Effector memory CD4-positive, alpha-beta T cell (primary cell): ENCODE measurements at regions not wholly inside any gene's neighbourhood (a gene's known extent, or its start where the extent isn't known, plus 50 kb on each side); places are given as distances from the start of the nearest gene placed in this dataset.
A peak's percentile ranks its signal among the peaks of the same experiment; 100 is the strongest.

ENCODE experiments used
- DNase-seq, 3 donors: peaks; one replicate each; pipeline ENCODE4 v3.0.0-alpha.2; 2020
- H3K27ac ChIP-seq: 2 replicates; pipeline ENCODE4 v1.7.0; 2013; ENCODE audit warnings: mild to moderate bottlenecking, low read length, moderate library complexity; ENCODE audit not compliant: insufficient read depth, poor library complexity, severe bottlenecking
- H3K27me3 ChIP-seq: replicated peaks from 2 replicates; pipeline ENCODE4 v1.7.0; 2013; ENCODE audit warnings: mild to moderate bottlenecking, low read length; ENCODE audit not compliant: insufficient read depth, control insufficient read depth, poor library complexity, severe bottlenecking
- H3K36me3 ChIP-seq: 2 replicates; pipeline ENCODE4 v1.7.0; 2013; ENCODE audit warnings: mild to moderate bottlenecking, low read length, moderate library complexity; ENCODE audit not compliant: control insufficient read depth, insufficient read depth
- H3K4me1 ChIP-seq: 2 replicates; pipeline ENCODE4 v1.7.0; 2013; ENCODE audit warnings: low read length, mild to moderate bottlenecking; ENCODE audit not compliant: control insufficient read depth, insufficient read depth, poor library complexity, severe bottlenecking
- H3K4me3 ChIP-seq: 2 replicates; pipeline ENCODE4 v1.7.0; 2013; ENCODE audit warnings: low read length, low read depth, mild to moderate bottlenecking; ENCODE audit not compliant: insufficient read depth, poor library complexity, severe bottlenecking
- H3K9me3 ChIP-seq: 2 replicates; pipeline ENCODE4 v1.7.0; 2013; ENCODE audit warnings: mild to moderate bottlenecking, low read length, moderate library complexity; ENCODE audit not compliant: control insufficient read depth

GRCh38 chr4:183830438-183830985, 74.6 kb upstream of the STOX2 start:
- Histone ChIP-seq H3K4me1 (no peaks in the 10 kb centered on the region), H3K27me3 (no peaks in the 10 kb centered on the region), H3K9me3 (no peaks in the 10 kb centered on the region), H3K36me3 (no peaks in the 10 kb centered on the region), H3K4me3 (no peak overlapping the region), H3K27ac (no peak overlapping the region)
- no peak for DNase-seq

- no peaks in the 10 kb centered on the region for H3K27me3 ChIP-seq
- H3K27ac ChIP-seq: no peak overlapping the region
- H3K36me3 ChIP-seq: no peaks in the 10 kb centered on the region
- H3K9me3 ChIP-seq: no peaks in the 10 kb centered on the region
- H3K4me3 ChIP-seq: no peak overlapping the region
- no peaks in the 10 kb centered on the region for H3K4me1 ChIP-seq
- DNase-seq: no peak
These were observed 74.1 kb upstream of the STOX2 start for GRCh38 chr4:183831026-183831446.

DNA sequence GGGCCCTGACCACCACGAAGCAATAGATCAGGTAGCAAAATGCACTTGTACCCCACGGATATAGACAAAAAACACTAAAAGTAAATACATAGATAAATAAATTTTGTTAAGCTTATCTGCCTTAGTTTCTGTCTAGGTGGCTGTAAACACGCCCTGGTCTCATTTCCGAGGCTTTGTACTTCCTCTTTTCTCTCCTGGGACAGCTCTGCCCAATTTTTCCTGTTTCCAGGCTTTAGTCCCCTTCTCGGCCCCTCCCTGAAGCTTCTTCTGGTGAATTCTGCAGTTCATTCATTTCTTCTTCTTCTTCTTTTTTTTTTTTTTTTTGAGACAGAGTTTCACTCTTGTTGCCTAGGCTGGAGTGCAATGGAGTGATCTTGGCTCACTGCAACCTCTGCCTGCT, 73.4 kb upstream of the STOX2 start:
- no peak for DNase-seq
- H3K4me3 ChIP-seq: no peak overlapping the region
- H3K27me3 ChIP-seq: no peaks in the 10 kb centered on the region
- H3K9me3 ChIP-seq: no peaks in the 10 kb centered on the region
- H3K27ac ChIP-seq: no peak overlapping the region
- H3K36me3 ChIP-seq: no peaks in the 10 kb centered on the region
- no peaks in the 10 kb centered on the region for H3K4me1 ChIP-seq

- no peaks in the 10 kb centered on the region for H3K4me1 ChIP-seq
- no peak for DNase-seq
- H3K27me3 ChIP-seq: no peaks in the 10 kb centered on the region
- H3K36me3 ChIP-seq: no peaks in the 10 kb centered on the region
- H3K4me3 ChIP-seq: no peak overlapping the region
- H3K9me3 ChIP-seq: no peaks in the 10 kb centered on the region
- H3K27ac ChIP-seq: no peak overlapping the region
These were observed 72.2 kb upstream of the STOX2 start for GRCh38 chr4:183832776-183833450.

DNA sequence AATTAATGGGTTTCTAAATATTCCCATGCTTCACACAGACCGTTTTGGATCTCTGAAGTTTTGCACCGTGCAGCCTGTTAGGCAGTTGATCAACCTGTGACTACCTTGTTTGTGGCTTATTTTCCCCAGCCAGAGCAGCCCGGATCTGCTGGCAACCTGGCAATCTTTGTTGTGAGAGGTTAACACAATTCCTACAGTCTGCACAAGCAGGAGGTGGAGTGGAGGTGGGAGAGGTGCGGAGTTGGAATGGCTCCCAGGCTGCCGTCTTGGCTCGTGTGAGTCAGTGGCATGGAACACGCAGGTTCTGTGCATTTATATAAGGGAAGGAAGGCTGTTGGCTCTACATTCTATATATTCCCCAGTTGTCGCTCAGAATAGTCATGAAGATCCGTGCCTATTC, 70.9 kb upstream of the STOX2 start:
- DNase-seq: no peak
- no peaks in the 10 kb centered on the region for H3K36me3 ChIP-seq
- H3K27ac ChIP-seq: no peak overlapping the region

GRCh38 chr4:183837222-183837621, 67.9 kb upstream of the STOX2 start:
- no peak for DNase-seq

More for the DNA sequence above, 70.9 kb upstream of the STOX2 start:
- H3K4me1 ChIP-seq: no peaks in the 10 kb centered on the region
- peaks cover 4% of the 10 kb centered on the region for H3K27me3 ChIP-seq
- H3K9me3 ChIP-seq: no peaks in the 10 kb centered on the region
- no peak overlapping the region for H3K4me3 ChIP-seq

GRCh38 chr4:183838987-183839712, 66.0 kb upstream of the STOX2 start:
- Histone ChIP-seq H3K36me3 (no peaks in the 10 kb centered on the region), H3K9me3 (no peaks in the 10 kb centered on the region), H3K4me3 (no peak overlapping the region), H3K27ac (no peak overlapping the region), H3K27me3 (peaks cover 8% of the 10 kb centered on the region), H3K4me1 (no peaks in the 10 kb centered on the region)
- DNase-seq: no peak

More at GRCh38 chr4:183837222-183837621, 67.9 kb upstream of the STOX2 start:
- Histone ChIP-seq H3K9me3 (no peaks in the 10 kb centered on the region), H3K4me3 (no peak overlapping the region), H3K27me3 (peaks cover 4% of the 10 kb centered on the region), H3K27ac (no peak overlapping the region), H3K36me3 (no peaks in the 10 kb centered on the region), H3K4me1 (no peaks in the 10 kb centered on the region)

- peak; percentile 2 to 36 (median 5) for DNase-seq
- no peaks in the 10 kb centered on the region for H3K4me1 ChIP-seq
- H3K27ac ChIP-seq: no peak overlapping the region
- no peaks in the 10 kb centered on the region for H3K9me3 ChIP-seq
- H3K4me3 ChIP-seq: no peak overlapping the region
- no peaks in the 10 kb centered on the region for H3K36me3 ChIP-seq
- peaks cover 8% of the 10 kb centered on the region for H3K27me3 ChIP-seq
These were observed 64.8 kb upstream of the STOX2 start for GRCh38 chr4:183840311-183840710.

DNA sequence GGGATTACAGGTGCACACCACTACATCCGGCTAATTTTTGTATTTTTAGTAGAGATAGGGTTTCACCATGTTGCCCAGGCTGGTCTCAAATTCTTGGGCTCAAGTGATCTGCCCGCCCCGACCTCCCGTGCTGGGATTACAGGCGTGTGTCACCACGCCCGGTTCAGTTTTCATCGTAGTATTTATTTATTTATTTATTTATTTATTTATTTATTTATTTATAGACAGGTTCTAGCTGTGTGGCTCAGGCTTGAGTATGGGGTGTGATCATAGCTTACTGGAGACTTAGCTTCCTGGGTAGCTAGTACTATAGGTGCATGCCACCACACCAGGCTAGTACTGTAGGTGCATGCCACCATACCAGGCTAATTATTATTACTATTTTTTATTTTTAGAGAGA, 64.1 kb upstream of the STOX2 start:
- Histone ChIP-seq H3K27me3 (peaks cover 8% of the 10 kb centered on the region), H3K9me3 (no peaks in the 10 kb centered on the region), H3K4me1 (no peaks in the 10 kb centered on the region), H3K4me3 (no peak overlapping the region), H3K36me3 (no peaks in the 10 kb centered on the region), H3K27ac (no peak overlapping the region)
- no peak for DNase-seq

DNA sequence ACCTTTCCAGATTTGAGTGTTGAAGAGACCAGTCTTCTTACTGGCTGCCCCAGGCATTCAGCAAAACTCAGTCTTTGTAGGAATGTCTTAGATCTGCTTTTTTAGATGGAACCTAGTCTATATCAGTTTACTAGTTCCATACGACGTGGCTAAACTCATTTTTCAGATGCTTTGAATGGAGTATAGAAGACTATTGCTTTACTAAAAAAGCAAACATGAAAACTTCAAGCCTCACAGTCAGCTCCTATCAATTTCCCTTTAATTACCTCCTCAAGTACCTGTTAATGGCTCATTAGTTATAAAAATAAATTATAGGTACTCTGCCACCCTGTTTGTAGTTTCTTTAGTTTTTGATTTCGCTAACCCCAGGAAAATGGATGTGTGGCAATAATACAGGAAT, 63.0 kb upstream of the STOX2 start:
- H3K4me3 ChIP-seq: no peak overlapping the region
- peaks cover 8% of the 10 kb centered on the region for H3K27me3 ChIP-seq
- H3K4me1 ChIP-seq: no peaks in the 10 kb centered on the region
- no peak for DNase-seq
- H3K9me3 ChIP-seq: no peaks in the 10 kb centered on the region
- H3K36me3 ChIP-seq: no peaks in the 10 kb centered on the region
- no peak overlapping the region for H3K27ac ChIP-seq
